OCI-LY7 (cell line): ENCODE measurements at regions not wholly inside any gene's neighbourhood (a gene's known extent, or its start where the extent isn't known, plus 50 kb on each side); places are given as distances from the start of the nearest gene placed in this dataset.

Experiments used
- BruUV-seq: library from RNA; stranded (reverse); fragments of 400-500 nt; replicated peaks from 2 replicates; lab custom pipeline; 2021; lab: Mats Ljungman, UMichigan
- CTCF ChIA-PET: fragments of 300-600 bp; sonication (Branson Sonifier 250); formaldehyde crosslinking; loops from one replicate; lab custom pipeline; 2022; ENCODE audit warnings: antibody characterized with exemption; ENCODE audit not compliant: unreplicated experiment; lab: Charles Lee
- POLR2A ChIA-PET: fragments of 300-600 bp; sonication (Branson Sonifier 250); formaldehyde crosslinking; loops from one replicate; lab custom pipeline; 2022; ENCODE audit warnings: antibody characterized with exemption; lab: Charles Lee
- DNase-seq: peaks from one replicate; pipeline ENCODE4 v3.0.0-alpha.2; 2015; ENCODE audit warnings: low spot score
- H2AFZ ChIP-seq: fragments of 200-600 bp; sonication (generic), shearing (Covaris generic); 2 replicates; pipeline ENCODE4 v1.6.1; 2014; ENCODE audit warnings: mild to moderate bottlenecking, antibody characterized with exemption, low read length, moderate library complexity
- H3K27ac ChIP-seq: fragments of 200-600 bp; sonication (generic); 2 replicates; pipeline ENCODE4 v1.5.1; 2014; ENCODE audit warnings: mixed run types, low read depth, mild to moderate bottlenecking, moderate library complexity, low read length, inconsistent platforms; ENCODE audit not compliant: poor library complexity, severe bottlenecking
- H3K36me3 ChIP-seq: fragments of 200-600 bp; sonication (generic); 2 replicates; pipeline ENCODE4 v1.6.1; 2014; ENCODE audit warnings: mild to moderate bottlenecking, antibody characterized with exemption, low read length, moderate library complexity, mixed read lengths; ENCODE audit not compliant: insufficient read depth
- H3K4me1 ChIP-seq: fragments of 200-600 bp; sonication (generic); 2 replicates; pipeline ENCODE4 v1.5.1; 2014; ENCODE audit warnings: mild to moderate bottlenecking, low read length; ENCODE audit not compliant: insufficient read depth, poor library complexity, severe bottlenecking
- H3K4me2 ChIP-seq: fragments of 200-600 bp; sonication (generic); 2 replicates; pipeline ENCODE4 v1.6.1; 2014; ENCODE audit warnings: mild to moderate bottlenecking, low read length
- H3K4me3 ChIP-seq: fragments of 200-600 bp; sonication (generic); 2 replicates; pipeline ENCODE4 v1.5.1; 2014; ENCODE audit warnings: mild to moderate bottlenecking, low read depth, low read length; ENCODE audit not compliant: poor library complexity, severe bottlenecking
- H3K79me2 ChIP-seq: fragments of 200-600 bp; sonication (generic); 2 replicates; pipeline ENCODE4 v1.6.1; 2016; ENCODE audit warnings: low read depth, mild to moderate bottlenecking, low read length, moderate library complexity, mixed read lengths; ENCODE audit not compliant: insufficient read depth
- H3K9me2 ChIP-seq: fragments of 200-600 bp; sonication (generic); 2 replicates; pipeline ENCODE4 v1.6.1; 2016; ENCODE audit warnings: mild to moderate bottlenecking, low read length, mixed read lengths; ENCODE audit not compliant: insufficient read depth
- H3K9me3 ChIP-seq: fragments of 200-600 bp; sonication (generic); 2 replicates; pipeline ENCODE4 v1.6.1; 2014; ENCODE audit warnings: mild to moderate bottlenecking, mixed run types, low read length, mixed read lengths
- H4K20me1 ChIP-seq: fragments of 200-600 bp; sonication (generic); 2 replicates; pipeline ENCODE4 v1.6.1; 2014; ENCODE audit warnings: mild to moderate bottlenecking, antibody characterized with exemption, low read length, moderate library complexity, mixed read lengths; ENCODE audit not compliant: insufficient read depth
- CTCF ChIP-seq: fragments of 200-600 bp; sonication (generic); conservative IDR thresholded peaks from 2 replicates; pipeline ENCODE4 v1.5.1; 2014; ENCODE audit warnings: mild to moderate bottlenecking, antibody characterized with exemption, low read length, moderate library complexity, mixed read lengths
- EZH2phosphoT487 ChIP-seq: fragments of 200-600 bp; sonication (generic); IDR thresholded peaks from 2 replicates; pipeline ENCODE4 v1.6.1; 2018; ENCODE audit warnings: low read depth, borderline replicate concordance, mild to moderate bottlenecking, mixed run types, antibody characterized with exemption, low read length, moderate library complexity, mixed read lengths
- intact Hi-C: fragments of 100-400 bp; cut with micrococcal nuclease; formaldehyde crosslinking; loops from one replicate; pipeline ENCODE4 v1.10.0; 2022; ENCODE audit not compliant: unreplicated experiment

DNA sequence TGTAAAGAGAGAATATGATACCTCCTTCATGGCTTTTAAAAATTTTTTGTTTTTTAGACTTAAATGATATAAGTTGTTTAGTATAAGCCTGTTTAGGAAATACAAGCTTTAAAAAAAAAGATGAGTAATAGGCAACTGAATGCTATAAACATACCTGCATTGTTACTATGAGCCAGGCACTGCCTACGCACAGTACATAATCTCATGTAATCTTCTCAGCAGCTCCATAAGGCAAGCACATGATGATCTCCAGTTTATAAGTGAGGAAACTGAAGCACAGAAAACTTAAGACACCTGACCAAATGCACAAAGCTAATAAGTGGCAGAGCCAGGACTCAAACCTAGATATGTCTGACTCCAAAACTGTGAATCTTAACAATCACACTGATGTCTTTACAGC is 156.3 kb upstream of the SLC1A4 start:
- no peak overlapping the region for H3K27ac ChIP-seq
- POLR2A ChIA-PET: interaction anchor here (0.6 to 0.9 kb wide), 2 partner anchors 19 to 243 kb away, joined by 3 to 4 read pairs; no protein-coding TSS in a partner anchor
- no peaks in the 10 kb centered on the region for H3K9me3 ChIP-seq
- TF ChIP-seq CTCF: no peak
- no peak for TF ChIP-seq EZH2phosphoT487
- DNase-seq: no peak
- no peak overlapping the region for H3K4me2 ChIP-seq
- H3K4me3 ChIP-seq: no peak overlapping the region
- H4K20me1 ChIP-seq: no peaks in the 10 kb centered on the region
- H3K4me1 ChIP-seq: peaks cover 11% of the 10 kb centered on the region
- CTCF ChIA-PET: no interaction called here
- H3K9me2 ChIP-seq: no peaks in the 10 kb centered on the region
- H3K79me2 ChIP-seq: no peaks in the 10 kb centered on the region
- intact Hi-C loops: no loop called here
- no peak overlapping the region for H2AFZ ChIP-seq
- no TSS peak for BruUV-seq
- no peaks in the 10 kb centered on the region for H3K36me3 ChIP-seq

GRCh38 chr2:64836566-64836965 is 152.6 kb upstream of the SLC1A4 start:
- no peak for TF ChIP-seq EZH2phosphoT487
- no peak for TF ChIP-seq CTCF
- BruUV-seq: no TSS peak
- CTCF ChIA-PET: no interaction called here
- Histone ChIP-seq H3K9me3 (no peaks in the 10 kb centered on the region), H3K79me2 (no peaks in the 10 kb centered on the region), H3K4me3 (no peak overlapping the region), H3K36me3 (no peaks in the 10 kb centered on the region), H2AFZ (no peak overlapping the region), H3K4me2 (no peak overlapping the region), H3K4me1 (peaks cover 37% of the 10 kb centered on the region), H3K9me2 (no peaks in the 10 kb centered on the region), H3K27ac (no peak overlapping the region), H4K20me1 (no peaks in the 10 kb centered on the region)
- POLR2A ChIA-PET: interaction anchor here (0.6 kb wide), 1 partner anchor 204 kb away, joined by 5 read pairs; no protein-coding TSS in a partner anchor
- no peak for DNase-seq
- intact Hi-C loops: no loop called here

DNA sequence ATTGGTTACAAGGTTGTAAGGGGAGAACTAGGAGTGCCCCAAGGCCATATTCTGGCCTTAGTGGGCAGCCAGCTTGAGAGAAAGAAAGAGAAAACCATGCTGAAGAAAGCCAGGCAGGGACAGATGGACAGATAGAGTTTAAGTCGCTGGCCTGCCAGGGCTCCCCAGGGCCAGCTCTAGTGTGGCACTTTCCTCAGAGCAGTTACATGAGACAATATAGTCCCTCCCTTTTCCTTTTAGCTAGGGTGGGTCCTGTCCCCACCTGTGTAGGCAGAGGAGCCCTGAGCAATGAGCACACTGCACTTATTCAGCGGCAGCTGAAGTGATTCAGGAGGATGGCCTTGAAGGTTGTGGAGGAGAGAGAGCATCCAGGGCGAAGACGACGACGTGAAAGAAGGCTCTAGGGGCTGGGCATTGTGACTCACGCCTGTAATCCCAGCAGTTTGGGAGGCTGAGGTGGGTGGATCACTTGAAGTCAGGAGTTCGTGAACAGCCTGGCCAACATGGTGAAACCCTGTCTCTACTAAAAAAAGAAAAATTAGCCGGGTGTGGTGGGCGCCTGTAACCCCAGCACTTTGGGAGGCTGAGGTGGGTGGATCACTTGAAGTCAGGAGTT is 152.0 kb upstream of the SLC1A4 start:
- ChIA-PET POLR2A (interaction anchor here (3.0 to 3.5 kb wide), 2 partner anchors 14 to 89 kb away, joined by 20 to 21 read pairs; no protein-coding TSS in a partner anchor), CTCF (no interaction called here)
- H3K9me2 ChIP-seq: no peaks in the 10 kb centered on the region
- DNase-seq: no peak
- no peaks in the 10 kb centered on the region for H3K79me2 ChIP-seq
- peaks cover 43% of the 10 kb centered on the region for H3K4me1 ChIP-seq
- H3K4me2 ChIP-seq: no peak overlapping the region
- no peaks in the 10 kb centered on the region for H3K9me3 ChIP-seq
- no peaks in the 10 kb centered on the region for H4K20me1 ChIP-seq
- TF ChIP-seq EZH2phosphoT487: no peak
- no peak for TF ChIP-seq CTCF
- no TSS peak for BruUV-seq
- no peak overlapping the region for H2AFZ ChIP-seq
- H3K27ac ChIP-seq: no peak overlapping the region
- intact Hi-C loops: no loop called here
- H3K36me3 ChIP-seq: no peaks in the 10 kb centered on the region
- H3K4me3 ChIP-seq: no peak overlapping the region
